NB4 (cell line): ENCODE measurements at regions not wholly inside any gene's neighbourhood (a gene's known extent, or its start where the extent isn't known, plus 50 kb on each side); places are given as distances from the start of the nearest gene placed in this dataset.

Experiments
- DNase-seq: peaks from one replicate; pipeline ENCODE4 v3.0.0; 2010; ENCODE audit warnings: low read depth
- H3K4me3 ChIP-seq: one replicate; pipeline ENCODE4 v1.5.1; 2011; ENCODE audit warnings: mild to moderate bottlenecking, low read depth, low read length, moderate library complexity
- MYC ChIP-seq: IDR thresholded peaks from 2 replicates; pipeline ENCODE4 v1.6.1; 2011; ENCODE audit warnings: low read depth, low read length
- POLR2A ChIP-seq: IDR thresholded peaks from 2 replicates; pipeline ENCODE4 v1.6.1; 2011; ENCODE audit warnings: mild to moderate bottlenecking; ENCODE audit not compliant: insufficient read length; ENCODE audit errors: extremely low read depth
- TF ChIP-seq, protein P1 (sequence below): IDR thresholded peaks from 2 replicates; pipeline ENCODE4 v1.6.1; 2011; ENCODE audit warnings: low read depth, low read length
- TF ChIP-seq, protein P2 (sequence below): IDR thresholded peaks from one replicate; pipeline ENCODE4 v1.5.1; 2012; ENCODE audit warnings: low read depth, low read length

GRCh38 chr20:23257848-23258746, 92.5 kb upstream of the NXT1 start:
- no peak overlapping the region for H3K4me3 ChIP-seq
- peak; percentile 61 for DNase-seq
- TF ChIP-seq, protein P1, sequence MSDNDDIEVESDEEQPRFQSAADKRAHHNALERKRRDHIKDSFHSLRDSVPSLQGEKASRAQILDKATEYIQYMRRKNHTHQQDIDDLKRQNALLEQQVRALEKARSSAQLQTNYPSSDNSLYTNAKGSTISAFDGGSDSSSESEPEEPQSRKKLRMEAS = no peak
- TF ChIP-seq POLR2A (no peak), MYC (no peak)
- TF ChIP-seq, protein P2, sequence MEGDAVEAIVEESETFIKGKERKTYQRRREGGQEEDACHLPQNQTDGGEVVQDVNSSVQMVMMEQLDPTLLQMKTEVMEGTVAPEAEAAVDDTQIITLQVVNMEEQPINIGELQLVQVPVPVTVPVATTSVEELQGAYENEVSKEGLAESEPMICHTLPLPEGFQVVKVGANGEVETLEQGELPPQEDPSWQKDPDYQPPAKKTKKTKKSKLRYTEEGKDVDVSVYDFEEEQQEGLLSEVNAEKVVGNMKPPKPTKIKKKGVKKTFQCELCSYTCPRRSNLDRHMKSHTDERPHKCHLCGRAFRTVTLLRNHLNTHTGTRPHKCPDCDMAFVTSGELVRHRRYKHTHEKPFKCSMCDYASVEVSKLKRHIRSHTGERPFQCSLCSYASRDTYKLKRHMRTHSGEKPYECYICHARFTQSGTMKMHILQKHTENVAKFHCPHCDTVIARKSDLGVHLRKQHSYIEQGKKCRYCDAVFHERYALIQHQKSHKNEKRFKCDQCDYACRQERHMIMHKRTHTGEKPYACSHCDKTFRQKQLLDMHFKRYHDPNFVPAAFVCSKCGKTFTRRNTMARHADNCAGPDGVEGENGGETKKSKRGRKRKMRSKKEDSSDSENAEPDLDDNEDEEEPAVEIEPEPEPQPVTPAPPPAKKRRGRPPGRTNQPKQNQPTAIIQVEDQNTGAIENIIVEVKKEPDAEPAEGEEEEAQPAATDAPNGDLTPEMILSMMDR = no peak

DNA sequence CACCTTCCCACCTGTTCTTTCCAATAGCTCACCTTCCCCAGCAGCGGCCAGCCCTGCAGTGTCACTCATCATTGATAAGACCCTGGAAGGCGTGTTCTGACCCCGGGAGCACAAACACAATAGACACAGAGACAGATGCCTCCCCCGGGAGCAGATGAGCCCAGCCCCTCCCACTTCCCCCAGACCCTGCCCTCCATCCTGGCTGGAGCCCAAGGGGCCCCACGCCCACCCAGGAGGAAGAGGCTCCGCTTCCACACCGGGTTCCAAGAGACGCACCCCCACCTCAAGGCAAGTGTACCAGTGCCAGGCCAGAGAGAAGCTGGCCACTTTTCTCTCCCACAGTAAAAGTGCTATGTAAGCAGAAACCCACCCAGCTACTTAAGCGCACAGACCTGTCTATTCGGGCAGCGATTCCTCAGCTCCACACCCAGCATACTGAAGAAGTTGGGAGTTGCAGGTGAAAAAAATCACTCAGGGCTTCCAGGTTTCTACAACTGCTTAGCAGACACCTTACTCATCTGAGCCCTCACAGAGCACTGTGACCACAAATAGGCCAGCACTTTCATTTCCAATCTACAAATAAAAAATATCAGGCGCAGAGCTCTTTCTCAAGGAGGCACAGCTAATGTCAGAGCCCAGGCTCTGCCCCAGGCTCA, 93.4 kb upstream of the NXT1 start:
- no peak overlapping the region for H3K4me3 ChIP-seq
- TF ChIP-seq MYC (no peak), POLR2A (no peak)
- TF ChIP-seq, protein P1 = no peak
- TF ChIP-seq, protein P2 = no peak
- DNase-seq = no peak

- TF ChIP-seq POLR2A (no peak), MYC (no peak)
- TF ChIP-seq, protein P1 = no peak
- TF ChIP-seq, protein P2 = no peak
- H3K4me3 ChIP-seq = no peak overlapping the region
- no peak for DNase-seq
Measured at GRCh38 chr20:23255716-23256385, 94.7 kb upstream of the NXT1 start.

DNA sequence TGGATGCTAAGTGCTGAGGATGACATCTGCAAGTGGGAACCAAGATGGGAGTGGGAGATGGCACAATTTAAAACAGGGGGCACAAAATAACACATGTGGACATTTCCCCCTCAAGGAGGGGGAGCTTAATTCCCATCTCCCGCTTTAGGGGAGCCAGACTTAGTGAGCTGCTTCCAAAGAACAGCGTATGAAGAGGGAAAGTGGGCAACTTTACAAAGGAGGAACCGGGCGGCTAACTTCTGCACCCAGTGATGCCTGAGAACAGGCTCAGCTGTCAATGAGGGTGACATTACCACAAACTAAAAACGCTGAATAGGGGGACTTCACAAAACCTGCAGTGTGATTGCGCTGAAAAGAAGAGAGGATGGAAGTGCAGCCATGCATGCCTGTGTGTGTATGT, 95.5 kb upstream of the NXT1 start:
- DNase-seq = no peak
- no peak overlapping the region for H3K4me3 ChIP-seq
- TF ChIP-seq POLR2A = no peak
- TF ChIP-seq, protein P1 = no peak
- TF ChIP-seq, protein P2 = no peak
- no peak for TF ChIP-seq MYC

- no peak for DNase-seq
- TF ChIP-seq, protein P1 = no peak
- TF ChIP-seq, protein P2 = no peak
- TF ChIP-seq MYC = no peak
- no peak for TF ChIP-seq POLR2A
Measured at GRCh38 chr20:23254505-23254904, 96.1 kb upstream of the NXT1 start.

More at GRCh38 chr20:23254505-23254904, 96.1 kb upstream of the NXT1 start:
- no peak overlapping the region for H3K4me3 ChIP-seq
